ENCODE measurements at regions not wholly inside any gene's neighbourhood (a gene's known extent, or its start where the extent isn't known, plus 50 kb on each side); places are given as distances from the start of the nearest gene placed in this dataset.

- Histone ChIP-seq H3K36me3 (replicated peaks in 1 of 2; ENCODE audit: insufficient read depth in 1 of 2, low read depth in 2 of 2) (no peaks in the 10 kb centered on the region), H3K4me3 (no peak overlapping the region), H3K27me3 (no peaks in the 10 kb centered on the region), H3K4me1 (no peaks in the 10 kb centered on the region), H3K9me3 (no peaks in the 10 kb centered on the region), H3K27ac (no peak overlapping the region)
- intact Hi-C loops (cut with DNase I) = no loop called here
- DNase-seq (no peak), ATAC-seq (no peak)
- TF ChIP-seq POLR2A (IDR thresholded peaks at IDR 0.05) (no peak), CTCF (IDR thresholded peaks at IDR 0.05) (no peak)
- 69 to 80% methylated on average over 1 of the region's 1 CpG for WGBS, 2 donors
These were observed 319.8 kb downstream of the ETAA1 start for GRCh38 chr2:67716895-67717396.

- no peak for DNase-seq
- no peaks in the 10 kb centered on the region for H3K4me1 ChIP-seq
- no peak overlapping the region for H3K4me3 ChIP-seq
- H3K9me3 ChIP-seq = no peaks in the 10 kb centered on the region
- no peaks in the 10 kb centered on the region for H3K36me3 ChIP-seq (replicated peaks in 1 of 2; ENCODE audit: insufficient read depth in 1 of 2, low read depth in 2 of 2)
- intact Hi-C loops (cut with DNase I) = no loop called here
- no peaks in the 10 kb centered on the region for H3K27me3 ChIP-seq
- TF ChIP-seq POLR2A (IDR thresholded peaks at IDR 0.05) (no peak), CTCF (IDR thresholded peaks at IDR 0.05) (no peak)
- ATAC-seq = no peak
- H3K27ac ChIP-seq = no peak overlapping the region
These were observed 320.6 kb downstream of the ETAA1 start for GRCh38 chr2:67717692-67718091.

GRCh38 chr2:67719351-67719750, 322.2 kb downstream of the ETAA1 start:
- DNase-seq = no peak
- no peaks in the 10 kb centered on the region for H3K27me3 ChIP-seq
- TF ChIP-seq CTCF (IDR thresholded peaks at IDR 0.05) (no peak), POLR2A (IDR thresholded peaks at IDR 0.05) (no peak)

GRCh38 chr2:67721516-67721915, 324.4 kb downstream of the ETAA1 start:
- Histone ChIP-seq H3K27ac (no peak overlapping the region), H3K27me3 (no peaks in the 10 kb centered on the region), H3K4me1 (no peaks in the 10 kb centered on the region), H3K4me3 (no peak overlapping the region), H3K36me3 (replicated peaks in 1 of 2; ENCODE audit: insufficient read depth in 1 of 2, low read depth in 2 of 2) (no peaks in the 10 kb centered on the region), H3K9me3 (no peaks in the 10 kb centered on the region)
- intact Hi-C loops (cut with DNase I) = no loop called here
- DNase-seq = no peak
- WGBS, 2 donors = 70 to 88% methylated on average over 1 of the region's 1 CpG
- TF ChIP-seq CTCF (IDR thresholded peaks at IDR 0.05) (no peak), POLR2A (IDR thresholded peaks at IDR 0.05) (no peak)
- ATAC-seq = no peak

More at GRCh38 chr2:67719351-67719750, 322.2 kb downstream of the ETAA1 start:
- Histone ChIP-seq H3K36me3 (replicated peaks in 1 of 2; ENCODE audit: insufficient read depth in 1 of 2, low read depth in 2 of 2) (no peaks in the 10 kb centered on the region), H3K4me3 (no peak overlapping the region), H3K9me3 (no peaks in the 10 kb centered on the region), H3K4me1 (no peaks in the 10 kb centered on the region), H3K27ac (no peak overlapping the region)
- no peak for ATAC-seq
- intact Hi-C loops (cut with DNase I) = no loop called here
- 87 to 88% methylated on average over 2 of the region's 2 CpGs for WGBS, 2 donors

- ATAC-seq = no peak
- intact Hi-C loops (cut with DNase I) = no loop called here
These were observed 327.1 kb downstream of the ETAA1 start for GRCh38 chr2:67724261-67724660.

More at GRCh38 chr2:67724261-67724660, 327.1 kb downstream of the ETAA1 start:
- no peak overlapping the region for H3K27ac ChIP-seq
- H3K9me3 ChIP-seq = no peaks in the 10 kb centered on the region
- no peaks in the 10 kb centered on the region for H3K4me1 ChIP-seq
- WGBS, 2 donors = 91 to 93% methylated on average over 2 of the region's 2 CpGs
- DNase-seq = no peak
- no peak for TF ChIP-seq CTCF (IDR thresholded peaks at IDR 0.05)
- no peak for TF ChIP-seq POLR2A (IDR thresholded peaks at IDR 0.05)
- H3K4me3 ChIP-seq = no peak overlapping the region
- H3K27me3 ChIP-seq = no peaks in the 10 kb centered on the region
- H3K36me3 ChIP-seq (replicated peaks in 1 of 2; ENCODE audit: insufficient read depth in 1 of 2, low read depth in 2 of 2) = no peaks in the 10 kb centered on the region

Data from body of pancreas (tissue), 4 donors.